Cardiac muscle cell (in vitro differentiated cells and primary cell): ENCODE measurements at regions not wholly inside any gene's neighbourhood (a gene's known extent, or its start where the extent isn't known, plus 50 kb on each side); places are given as distances from the start of the nearest gene placed in this dataset.

ENCODE experiments used
- DNase-seq, 2 donors: peaks; one replicate each; pipeline versions ENCODE4 v3.0.0 to v3.0.0-alpha.2; 2010 to 2017; ENCODE audit warnings: low read depth in 1 of 2, low spot score in 1 of 2
- H3K27ac ChIP-seq: fragments of 200-600 bp; sonication (generic); 2 replicates; pipeline ENCODE4 v1.5.1; 2016
- H3K27me3 ChIP-seq: fragments of 200-600 bp; sonication (generic); 2 replicates; pipeline ENCODE4 v1.6.0; 2016; ENCODE audit warnings: control low read depth
- H3K36me3 ChIP-seq: fragments of 200-600 bp; sonication (generic); 2 replicates; pipeline ENCODE4 v1.5.1; 2016; ENCODE audit warnings: control low read depth
- H3K4me1 ChIP-seq: fragments of 200-600 bp; sonication (generic); 2 replicates; pipeline ENCODE4 v1.8.1; 2017; ENCODE audit warnings: low read depth, mild to moderate bottlenecking, mixed run types
- H3K4me3 ChIP-seq: fragments of 200-600 bp; sonication (generic); 2 replicates; pipeline ENCODE4 v1.5.1; 2016; ENCODE audit warnings: mild to moderate bottlenecking
- H3K9me3 ChIP-seq: fragments of 200-600 bp; sonication (generic); 2 replicates; pipeline ENCODE4 v1.5.1; 2017; ENCODE audit warnings: low read depth, mild to moderate bottlenecking, control low read depth
- TF ChIP-seq, protein P1 (sequence below): IDR thresholded peaks from 2 replicates; pipeline ENCODE4 v1.5.1; 2012; ENCODE audit warnings: low read depth, mild to moderate bottlenecking, low read length

DNA sequence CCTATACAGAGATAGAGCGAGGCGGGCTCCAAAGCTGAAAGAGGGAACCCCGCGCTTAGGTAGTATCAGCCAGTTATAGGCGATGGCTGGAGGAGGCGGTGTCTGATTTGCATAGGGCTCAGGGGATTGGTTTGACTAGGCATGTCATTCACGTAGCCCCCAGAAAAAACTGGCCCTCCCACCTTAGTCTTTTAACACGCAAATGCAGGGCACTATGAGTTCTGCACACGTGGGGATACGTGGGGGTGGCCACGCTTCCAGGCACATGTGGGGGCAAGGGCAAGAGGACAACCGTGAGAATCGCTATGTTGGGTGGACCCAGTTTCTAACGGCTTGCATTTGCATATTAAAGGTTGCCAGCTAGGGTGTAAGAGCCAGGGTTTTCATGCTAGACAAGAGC, 56.7 kb upstream of the MSTN start:
- DNase-seq: peak; percentile 34 to 64
- Histone ChIP-seq H3K9me3 (no peaks in the 10 kb centered on the region), H3K27ac (no peak overlapping the region), H3K4me3 (no peak overlapping the region), H3K36me3 (no peaks in the 10 kb centered on the region), H3K4me1 (no peaks in the 10 kb centered on the region), H3K27me3 (no peaks in the 10 kb centered on the region)
- TF ChIP-seq, protein P1, sequence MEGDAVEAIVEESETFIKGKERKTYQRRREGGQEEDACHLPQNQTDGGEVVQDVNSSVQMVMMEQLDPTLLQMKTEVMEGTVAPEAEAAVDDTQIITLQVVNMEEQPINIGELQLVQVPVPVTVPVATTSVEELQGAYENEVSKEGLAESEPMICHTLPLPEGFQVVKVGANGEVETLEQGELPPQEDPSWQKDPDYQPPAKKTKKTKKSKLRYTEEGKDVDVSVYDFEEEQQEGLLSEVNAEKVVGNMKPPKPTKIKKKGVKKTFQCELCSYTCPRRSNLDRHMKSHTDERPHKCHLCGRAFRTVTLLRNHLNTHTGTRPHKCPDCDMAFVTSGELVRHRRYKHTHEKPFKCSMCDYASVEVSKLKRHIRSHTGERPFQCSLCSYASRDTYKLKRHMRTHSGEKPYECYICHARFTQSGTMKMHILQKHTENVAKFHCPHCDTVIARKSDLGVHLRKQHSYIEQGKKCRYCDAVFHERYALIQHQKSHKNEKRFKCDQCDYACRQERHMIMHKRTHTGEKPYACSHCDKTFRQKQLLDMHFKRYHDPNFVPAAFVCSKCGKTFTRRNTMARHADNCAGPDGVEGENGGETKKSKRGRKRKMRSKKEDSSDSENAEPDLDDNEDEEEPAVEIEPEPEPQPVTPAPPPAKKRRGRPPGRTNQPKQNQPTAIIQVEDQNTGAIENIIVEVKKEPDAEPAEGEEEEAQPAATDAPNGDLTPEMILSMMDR: no peak

DNA sequence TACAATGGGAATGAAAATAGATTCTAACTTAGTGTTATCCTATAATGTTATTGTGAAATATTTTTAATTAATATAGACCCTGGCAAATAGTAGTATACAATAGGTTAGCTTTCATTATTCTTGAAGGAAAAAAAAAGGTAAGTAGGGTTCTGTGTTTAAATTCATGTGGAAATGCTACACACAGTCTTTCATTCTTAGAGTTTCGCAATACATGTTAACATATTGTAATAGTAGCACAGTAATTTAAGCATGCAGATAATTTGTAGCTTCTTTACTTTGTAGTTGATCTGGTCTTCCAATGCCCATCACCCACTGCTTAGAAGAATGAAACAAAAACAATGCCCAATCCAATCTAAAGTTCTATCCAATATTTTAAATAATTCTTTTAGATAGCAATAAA, 54.8 kb upstream of the MSTN start:
- Histone ChIP-seq H3K27me3 (no peaks in the 10 kb centered on the region), H3K4me1 (no peaks in the 10 kb centered on the region), H3K27ac (no peak overlapping the region), H3K4me3 (no peak overlapping the region), H3K36me3 (no peaks in the 10 kb centered on the region), H3K9me3 (no peaks in the 10 kb centered on the region)
- no peak for DNase-seq
- TF ChIP-seq, protein P1: no peak

GRCh38 chr2:190113000-190113399, 50.5 kb upstream of the MSTN start:
- TF ChIP-seq, protein P1: no peak
- Histone ChIP-seq H3K9me3 (no peaks in the 10 kb centered on the region), H3K4me3 (no peak overlapping the region), H3K36me3 (no peaks in the 10 kb centered on the region), H3K27me3 (no peaks in the 10 kb centered on the region), H3K27ac (no peak overlapping the region), H3K4me1 (no peaks in the 10 kb centered on the region)
- no peak for DNase-seq
